Skeletal muscle tissue (tissue), 3 donors: ENCODE measurements at regions not wholly inside any gene's neighbourhood (a gene's known extent, or its start where the extent isn't known, plus 50 kb on each side); places are given as distances from the start of the nearest gene placed in this dataset.
A peak's percentile ranks its signal among the peaks of the same experiment; 100 is the strongest.

ENCODE experiments used
- H3K27ac ChIP-seq: one replicate; pipeline ENCODE4 v1.7.0; 2013; ENCODE audit warnings: mild to moderate bottlenecking, low read depth, low read length, inconsistent platforms
- H3K27me3 ChIP-seq, 3 donors: one replicate each; pipeline ENCODE4 v1.7.0; 2013; ENCODE audit warnings: low read length in 3 of 3; ENCODE audit not compliant: control insufficient read depth in 3 of 3, insufficient read depth in 3 of 3
- H3K36me3 ChIP-seq, 3 donors: one replicate each; pipeline ENCODE4 v1.7.0; 2013; ENCODE audit warnings: low read length in 3 of 3; ENCODE audit not compliant: control insufficient read depth in 3 of 3, insufficient read depth in 3 of 3
- H3K4me1 ChIP-seq, 3 donors: one replicate each; pipeline ENCODE4 v1.7.0; 2013; ENCODE audit warnings: low read length in 3 of 3, mild to moderate bottlenecking in 3 of 3; ENCODE audit not compliant: control insufficient read depth in 3 of 3, insufficient read depth in 3 of 3
- H3K4me3 ChIP-seq, 3 donors: one replicate each; pipeline ENCODE4 v1.7.0; 2013; ENCODE audit warnings: low read length in 3 of 3
- H3K9ac ChIP-seq, 3 donors: one replicate each; pipeline ENCODE4 v1.7.0; 2013; ENCODE audit warnings: low read length in 3 of 3, mild to moderate bottlenecking in 3 of 3, moderate library complexity in 2 of 3, low read depth in 1 of 3
- H3K9me3 ChIP-seq, 3 donors: one replicate each; pipeline ENCODE4 v1.7.0; 2013; ENCODE audit warnings: low read length in 3 of 3; ENCODE audit not compliant: control insufficient read depth in 3 of 3
- donor health status: Osteomylitis.

GRCh38 chr5:173745123-173745522 lies 128.7 kb upstream of the BOD1 start:
- Histone ChIP-seq H3K9ac (no peak overlapping the region), H3K27me3 (no peaks in the 10 kb centered on the region), H3K4me3 (no peak overlapping the region), H3K36me3 (no peaks in the 10 kb centered on the region), H3K27ac (no peak overlapping the region), H3K9me3 (no peaks in the 10 kb centered on the region), H3K4me1 (peaks cover 4 to 14% (median 8%) of the 10 kb centered on the region in 3 donors)

DNA sequence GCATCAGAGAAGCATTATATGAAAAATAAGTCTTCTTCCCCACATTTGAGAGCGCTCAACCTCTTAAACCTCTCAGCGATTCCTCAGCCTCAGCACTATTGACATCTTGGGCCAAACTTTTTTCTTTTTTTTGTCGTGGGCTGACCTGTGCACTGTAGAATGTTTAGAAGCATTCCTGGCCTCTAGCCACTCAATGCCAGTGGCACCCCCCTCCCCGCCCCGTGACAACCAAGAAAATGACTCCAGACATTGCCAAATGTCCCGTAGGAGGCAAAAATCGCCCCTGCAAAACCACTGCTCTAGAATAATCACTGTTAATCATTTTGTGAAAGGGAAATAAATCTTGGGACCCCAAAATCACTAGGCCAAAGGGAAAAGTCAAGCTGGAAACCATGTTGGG lies 129.1 kb upstream of the BOD1 start:
- H3K36me3 ChIP-seq, result no peaks in the 10 kb centered on the region
- no peak overlapping the region for H3K9ac ChIP-seq
- H3K27ac ChIP-seq, result no peak overlapping the region
- H3K4me1 ChIP-seq, result peaks cover 4 to 16% (median 8%) of the 10 kb centered on the region in 3 donors
- no peaks in the 10 kb centered on the region for H3K27me3 ChIP-seq
- no peaks in the 10 kb centered on the region for H3K9me3 ChIP-seq
- no peak overlapping the region for H3K4me3 ChIP-seq

DNA sequence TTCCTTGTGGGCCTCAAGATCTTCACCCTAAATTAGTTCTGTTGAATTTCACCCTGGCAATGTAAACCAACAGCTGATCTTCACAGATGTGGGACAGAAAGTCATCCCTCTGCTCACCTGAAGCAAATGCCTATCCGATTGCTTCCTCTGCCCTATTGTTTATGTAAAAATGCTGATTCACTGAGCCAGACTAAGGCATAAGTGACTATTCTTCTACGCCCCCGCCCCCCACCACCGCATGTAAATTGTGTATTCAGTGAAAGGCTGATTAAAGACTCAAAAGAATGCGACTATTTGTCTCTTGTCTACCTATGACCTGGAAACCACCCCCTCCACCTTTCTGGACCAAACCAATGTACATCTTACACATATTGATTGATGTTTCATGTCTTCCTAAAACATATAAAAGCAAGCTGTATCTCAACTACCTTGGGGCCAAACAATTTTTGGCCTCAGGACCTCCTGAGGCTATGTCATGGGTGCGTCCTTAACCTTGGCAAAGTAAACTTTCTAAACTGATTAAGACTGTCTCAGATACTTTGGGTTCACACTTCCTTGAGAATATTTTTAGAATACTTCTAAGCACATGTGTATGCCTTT lies 129.7 kb upstream of the BOD1 start:
- Histone ChIP-seq H3K36me3 (no peaks in the 10 kb centered on the region), H3K27me3 (no peaks in the 10 kb centered on the region), H3K9ac (no peak overlapping the region), H3K4me1 (peaks cover 4 to 21% (median 11%) of the 10 kb centered on the region in 3 donors), H3K9me3 (no peaks in the 10 kb centered on the region), H3K27ac (no peak overlapping the region), H3K4me3 (no peak overlapping the region)

DNA sequence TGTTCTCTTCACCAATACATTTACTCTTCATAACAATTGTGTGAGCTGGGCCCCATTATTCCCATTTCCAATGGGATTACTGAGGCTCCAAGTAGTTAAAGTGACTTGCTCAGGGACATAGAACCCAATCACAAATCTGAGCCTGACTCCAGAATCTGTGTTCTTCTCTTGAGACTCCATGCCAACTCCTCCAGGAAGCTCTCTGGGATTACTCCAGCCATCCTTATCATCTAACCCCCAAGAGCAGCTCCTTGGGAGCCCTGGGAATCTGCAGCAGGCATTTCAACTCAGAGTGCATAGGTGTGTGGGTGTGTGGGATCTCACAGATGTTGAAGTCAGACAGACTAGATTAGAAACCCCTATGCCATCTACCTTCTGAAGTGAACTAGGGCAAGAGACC lies 131.4 kb upstream of the BOD1 start:
- H3K36me3 ChIP-seq, result no peaks in the 10 kb centered on the region
- H3K4me3 ChIP-seq, result no peak overlapping the region
- H3K27me3 ChIP-seq, result no peaks in the 10 kb centered on the region
- no peaks in the 10 kb centered on the region for H3K9me3 ChIP-seq
- no peak overlapping the region for H3K27ac ChIP-seq
- no peak overlapping the region for H3K9ac ChIP-seq
- H3K4me1 ChIP-seq, result peaks cover 9 to 36% (median 20%) of the 10 kb centered on the region in 3 donors

GRCh38 chr5:173750538-173751265 lies 134.3 kb upstream of the BOD1 start:
- Histone ChIP-seq H3K27me3 (no peaks in the 10 kb centered on the region), H3K36me3 (no peaks in the 10 kb centered on the region), H3K27ac (no peak overlapping the region), H3K9ac (peak overlapping the region in 1 of 3 donors; percentile 33), H3K9me3 (no peaks in the 10 kb centered on the region), H3K4me3 (no peak overlapping the region), H3K4me1 (peaks cover 23 to 46% (median 35%) of the 10 kb centered on the region in 3 donors)

- Histone ChIP-seq H3K4me1 (peaks cover 23 to 47% (median 35%) of the 10 kb centered on the region in 3 donors), H3K36me3 (no peaks in the 10 kb centered on the region), H3K9me3 (no peaks in the 10 kb centered on the region), H3K27ac (no peak overlapping the region), H3K4me3 (no peak overlapping the region), H3K27me3 (no peaks in the 10 kb centered on the region), H3K9ac (peak overlapping the region in 1 of 3 donors; percentile 33)
Observed at GRCh38 chr5:173751266-173751600, 134.8 kb upstream of the BOD1 start.

DNA sequence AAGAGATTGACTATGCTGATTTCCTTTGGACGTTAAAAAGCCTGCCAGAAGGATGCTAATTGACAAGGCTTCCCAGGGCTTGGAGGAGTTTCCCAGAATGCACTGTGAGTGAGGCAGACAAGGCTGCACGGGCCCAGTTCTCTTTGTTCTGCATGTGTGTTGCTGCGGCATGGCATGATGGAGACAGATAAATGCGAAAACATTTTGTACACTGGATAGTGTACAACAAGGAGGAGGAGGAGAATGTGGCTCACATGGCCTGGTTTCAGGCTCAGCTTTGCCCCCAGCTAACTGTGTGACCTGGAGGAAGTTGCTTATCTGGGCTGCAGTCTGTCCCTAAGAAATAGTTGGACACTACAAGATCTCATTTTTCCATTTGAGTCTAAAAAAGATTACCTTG lies 135.5 kb upstream of the CPEB4 start:
- Histone ChIP-seq H3K4me1 (peaks cover 26 to 50% (median 39%) of the 10 kb centered on the region in 3 donors), H3K27me3 (no peaks in the 10 kb centered on the region), H3K9me3 (no peaks in the 10 kb centered on the region), H3K4me3 (no peak overlapping the region), H3K36me3 (no peaks in the 10 kb centered on the region), H3K9ac (peak overlapping the region in 1 of 3 donors; percentile 51), H3K27ac (peak overlapping the region; percentile 89)

- Histone ChIP-seq H3K9ac (peak overlapping the region in 2 of 3 donors; percentile 57 to 75), H3K9me3 (no peaks in the 10 kb centered on the region), H3K4me3 (peak overlapping the region in 2 of 3 donors; percentile 49 to 54), H3K27me3 (no peaks in the 10 kb centered on the region), H3K36me3 (no peaks in the 10 kb centered on the region), H3K4me1 (peaks cover 32 to 58% (median 45%) of the 10 kb centered on the region in 3 donors), H3K27ac (peak overlapping the region; percentile 89)
Observed at GRCh38 chr5:173753307-173754168, 134.6 kb upstream of the CPEB4 start.

DNA sequence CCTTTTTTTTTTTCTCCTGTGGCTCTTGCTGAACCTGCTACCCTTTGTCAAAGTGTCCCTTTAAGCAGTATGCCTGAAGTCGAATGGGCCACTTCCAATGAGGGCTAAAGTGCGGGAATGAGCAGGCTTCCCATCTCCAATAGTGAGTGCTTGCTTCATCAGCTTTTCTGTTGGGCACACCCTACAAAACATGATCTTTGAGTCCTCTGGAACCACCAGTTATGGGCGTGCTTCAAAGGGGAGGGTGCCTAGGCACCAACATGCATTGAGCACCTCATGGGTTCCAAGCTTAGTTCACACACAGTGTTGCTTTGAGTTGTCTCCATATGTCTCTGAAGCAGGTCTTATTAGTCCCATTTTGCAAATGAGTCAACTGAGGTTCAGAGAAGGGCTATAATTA lies 132.8 kb upstream of the CPEB4 start:
- Histone ChIP-seq H3K36me3 (no peaks in the 10 kb centered on the region), H3K4me1 (peaks cover 43 to 74% (median 61%) of the 10 kb centered on the region in 3 donors), H3K9me3 (no peaks in the 10 kb centered on the region), H3K27ac (peak overlapping the region; percentile 89), H3K9ac (no peak overlapping the region), H3K4me3 (no peak overlapping the region), H3K27me3 (no peaks in the 10 kb centered on the region)
